OCI-LY7 (cell line): ENCODE measurements at regions not wholly inside any gene's neighbourhood (a gene's known extent, or its start where the extent isn't known, plus 50 kb on each side); places are given as distances from the start of the nearest gene placed in this dataset.

Source experiments
- BruUV-seq: library from RNA; stranded (reverse); fragments of 400-500 nt; replicated peaks from 2 replicates; lab custom pipeline; 2021; lab: Mats Ljungman, UMichigan
- CTCF ChIA-PET: fragments of 300-600 bp; sonication (Branson Sonifier 250); formaldehyde crosslinking; loops from one replicate; lab custom pipeline; 2022; ENCODE audit warnings: antibody characterized with exemption; ENCODE audit not compliant: unreplicated experiment; lab: Charles Lee
- POLR2A ChIA-PET: fragments of 300-600 bp; sonication (Branson Sonifier 250); formaldehyde crosslinking; loops from one replicate; lab custom pipeline; 2022; ENCODE audit warnings: antibody characterized with exemption; lab: Charles Lee
- DNase-seq: peaks from one replicate; pipeline ENCODE4 v3.0.0-alpha.2; 2015; ENCODE audit warnings: low spot score
- H2AFZ ChIP-seq: fragments of 200-600 bp; sonication (generic), shearing (Covaris generic); 2 replicates; pipeline ENCODE4 v1.6.1; 2014; ENCODE audit warnings: mild to moderate bottlenecking, antibody characterized with exemption, low read length, moderate library complexity
- H3K27ac ChIP-seq: fragments of 200-600 bp; sonication (generic); 2 replicates; pipeline ENCODE4 v1.5.1; 2014; ENCODE audit warnings: mixed run types, low read depth, mild to moderate bottlenecking, moderate library complexity, low read length, inconsistent platforms; ENCODE audit not compliant: poor library complexity, severe bottlenecking
- H3K36me3 ChIP-seq: fragments of 200-600 bp; sonication (generic); 2 replicates; pipeline ENCODE4 v1.6.1; 2014; ENCODE audit warnings: mild to moderate bottlenecking, antibody characterized with exemption, low read length, moderate library complexity, mixed read lengths; ENCODE audit not compliant: insufficient read depth
- H3K4me1 ChIP-seq: fragments of 200-600 bp; sonication (generic); 2 replicates; pipeline ENCODE4 v1.5.1; 2014; ENCODE audit warnings: mild to moderate bottlenecking, low read length; ENCODE audit not compliant: insufficient read depth, poor library complexity, severe bottlenecking
- H3K4me2 ChIP-seq: fragments of 200-600 bp; sonication (generic); 2 replicates; pipeline ENCODE4 v1.6.1; 2014; ENCODE audit warnings: mild to moderate bottlenecking, low read length
- H3K4me3 ChIP-seq: fragments of 200-600 bp; sonication (generic); 2 replicates; pipeline ENCODE4 v1.5.1; 2014; ENCODE audit warnings: mild to moderate bottlenecking, low read depth, low read length; ENCODE audit not compliant: poor library complexity, severe bottlenecking
- H3K79me2 ChIP-seq: fragments of 200-600 bp; sonication (generic); 2 replicates; pipeline ENCODE4 v1.6.1; 2016; ENCODE audit warnings: low read depth, mild to moderate bottlenecking, low read length, moderate library complexity, mixed read lengths; ENCODE audit not compliant: insufficient read depth
- H3K9me2 ChIP-seq: fragments of 200-600 bp; sonication (generic); 2 replicates; pipeline ENCODE4 v1.6.1; 2016; ENCODE audit warnings: mild to moderate bottlenecking, low read length, mixed read lengths; ENCODE audit not compliant: insufficient read depth
- H3K9me3 ChIP-seq: fragments of 200-600 bp; sonication (generic); 2 replicates; pipeline ENCODE4 v1.6.1; 2014; ENCODE audit warnings: mild to moderate bottlenecking, mixed run types, low read length, mixed read lengths
- H4K20me1 ChIP-seq: fragments of 200-600 bp; sonication (generic); 2 replicates; pipeline ENCODE4 v1.6.1; 2014; ENCODE audit warnings: mild to moderate bottlenecking, antibody characterized with exemption, low read length, moderate library complexity, mixed read lengths; ENCODE audit not compliant: insufficient read depth
- CTCF ChIP-seq: fragments of 200-600 bp; sonication (generic); conservative IDR thresholded peaks from 2 replicates; pipeline ENCODE4 v1.5.1; 2014; ENCODE audit warnings: mild to moderate bottlenecking, antibody characterized with exemption, low read length, moderate library complexity, mixed read lengths
- EZH2phosphoT487 ChIP-seq: fragments of 200-600 bp; sonication (generic); IDR thresholded peaks from 2 replicates; pipeline ENCODE4 v1.6.1; 2018; ENCODE audit warnings: low read depth, borderline replicate concordance, mild to moderate bottlenecking, mixed run types, antibody characterized with exemption, low read length, moderate library complexity, mixed read lengths
- intact Hi-C: fragments of 100-400 bp; cut with micrococcal nuclease; formaldehyde crosslinking; loops from one replicate; pipeline ENCODE4 v1.10.0; 2022; ENCODE audit not compliant: unreplicated experiment

DNA sequence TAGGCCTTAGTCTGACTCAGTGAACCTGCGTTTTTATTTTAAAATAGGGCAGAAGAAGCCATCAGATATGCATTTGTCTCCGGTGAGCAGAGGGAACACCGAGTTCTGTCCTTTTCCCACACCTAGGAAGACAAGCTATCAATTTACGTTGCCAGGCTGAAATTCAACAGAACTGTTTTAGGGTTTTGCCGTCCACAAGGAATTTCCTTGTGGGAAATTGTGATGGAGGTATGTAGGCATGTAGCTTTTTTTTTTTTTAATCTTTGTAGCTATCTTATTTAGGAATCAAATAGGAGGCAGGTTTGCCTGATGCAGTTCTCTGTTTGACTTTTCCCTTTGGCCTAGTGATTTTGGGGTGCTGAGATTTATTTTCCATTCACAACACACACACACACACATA is 62.0 kb upstream of the ASAP2 start:
- DNase-seq, result no peak
- no peaks in the 10 kb centered on the region for H3K36me3 ChIP-seq
- TF ChIP-seq EZH2phosphoT487 (no peak), CTCF (no peak)
- H3K9me2 ChIP-seq, result no peaks in the 10 kb centered on the region
- no TSS peak for BruUV-seq
- H3K79me2 ChIP-seq, result no peaks in the 10 kb centered on the region
- CTCF ChIA-PET, result no interaction called here
- no peaks in the 10 kb centered on the region for H3K9me3 ChIP-seq
- intact Hi-C loops, result loop anchor here (5.0 kb wide), 2 partner anchors 272 to 278 kb away; partner anchors contain the start of genes CPSF3 and ITGB1BP1
- H4K20me1 ChIP-seq, result no peaks in the 10 kb centered on the region
- no peak overlapping the region for H2AFZ ChIP-seq
- peaks cover 5% of the 10 kb centered on the region for H3K4me1 ChIP-seq
- POLR2A ChIA-PET, result interaction anchor here (0.6 kb wide), 1 partner anchor 916 kb away, joined by 3 read pairs; no protein-coding TSS in a partner anchor
- H3K4me3 ChIP-seq, result no peak overlapping the region
- H3K27ac ChIP-seq, result no peak overlapping the region
- H3K4me2 ChIP-seq, result no peak overlapping the region

DNA sequence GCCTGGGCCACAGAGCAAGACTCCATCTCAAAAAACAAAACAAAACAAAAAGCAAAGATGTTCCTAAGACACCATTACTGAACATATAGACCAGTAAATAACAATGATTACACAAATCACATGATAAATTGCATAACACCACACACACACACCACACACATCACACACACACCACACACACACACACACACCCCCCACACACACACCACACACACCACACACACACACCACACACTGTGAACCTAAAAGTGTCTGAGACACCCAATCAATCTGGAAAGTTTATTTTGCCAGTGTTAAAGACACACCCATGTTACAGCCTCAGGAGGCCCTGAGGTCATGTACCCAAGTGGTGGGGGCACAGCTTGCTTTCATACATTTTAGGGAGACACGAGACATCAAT is 62.6 kb upstream of the ASAP2 start:
- no peak for TF ChIP-seq EZH2phosphoT487
- TF ChIP-seq CTCF, result no peak
- H2AFZ ChIP-seq, result no peak overlapping the region
- no peaks in the 10 kb centered on the region for H3K9me3 ChIP-seq
- H3K36me3 ChIP-seq, result no peaks in the 10 kb centered on the region
- no peaks in the 10 kb centered on the region for H3K9me2 ChIP-seq
- no peak overlapping the region for H3K27ac ChIP-seq
- no peaks in the 10 kb centered on the region for H3K79me2 ChIP-seq
- peaks cover 5% of the 10 kb centered on the region for H3K4me1 ChIP-seq
- no TSS peak for BruUV-seq
- H3K4me3 ChIP-seq, result no peak overlapping the region
- no peak overlapping the region for H3K4me2 ChIP-seq
- ChIA-PET POLR2A (interaction anchor here (0.6 kb wide), 1 partner anchor 917 kb away, joined by 3 read pairs; no protein-coding TSS in a partner anchor), CTCF (no interaction called here)
- DNase-seq, result no peak
- intact Hi-C loops, result loop anchor here (5.0 kb wide), 2 partner anchors 272 to 278 kb away; partner anchors contain the start of genes CPSF3 and ITGB1BP1
- no peaks in the 10 kb centered on the region for H4K20me1 ChIP-seq

GRCh38 chr2:9143264-9143815 is 63.3 kb upstream of the ASAP2 start:
- no peak overlapping the region for H3K27ac ChIP-seq
- CTCF ChIA-PET, result interaction anchor here (0.5 to 0.7 kb wide), 2 partner anchors 192 to 209 kb away, joined by 3 read pairs; no protein-coding TSS in a partner anchor
- H3K9me2 ChIP-seq, result no peaks in the 10 kb centered on the region

More at GRCh38 chr2:9143264-9143815, 63.3 kb upstream of the ASAP2 start:
- no peak for TF ChIP-seq CTCF
- no peak for TF ChIP-seq EZH2phosphoT487
- Histone ChIP-seq H3K4me3 (peak overlapping the region; percentile 8), H3K36me3 (no peaks in the 10 kb centered on the region), H3K4me2 (peak overlapping the region; percentile 50), H4K20me1 (no peaks in the 10 kb centered on the region), H2AFZ (peak overlapping the region; percentile 33; the same call in 1 of the 2 replicates), H3K4me1 (peaks cover 5% of the 10 kb centered on the region), H3K79me2 (no peaks in the 10 kb centered on the region), H3K9me3 (no peaks in the 10 kb centered on the region)
- no TSS peak for BruUV-seq
- POLR2A ChIA-PET, result interaction anchor here (0.8 kb wide), 1 partner anchor 828 kb away, joined by 3 read pairs; no protein-coding TSS in a partner anchor
- intact Hi-C loops, result loop anchor here (5.0 kb wide), 2 partner anchors 271 to 279 kb away; partner anchors contain the start of genes CPSF3 and ITGB1BP1
- DNase-seq, result no peak
